ENCODE measurements at regions not wholly inside any gene's neighbourhood (a gene's known extent, or its start where the extent isn't known, plus 50 kb on each side); places are given as distances from the start of the nearest gene placed in this dataset.

DNA sequence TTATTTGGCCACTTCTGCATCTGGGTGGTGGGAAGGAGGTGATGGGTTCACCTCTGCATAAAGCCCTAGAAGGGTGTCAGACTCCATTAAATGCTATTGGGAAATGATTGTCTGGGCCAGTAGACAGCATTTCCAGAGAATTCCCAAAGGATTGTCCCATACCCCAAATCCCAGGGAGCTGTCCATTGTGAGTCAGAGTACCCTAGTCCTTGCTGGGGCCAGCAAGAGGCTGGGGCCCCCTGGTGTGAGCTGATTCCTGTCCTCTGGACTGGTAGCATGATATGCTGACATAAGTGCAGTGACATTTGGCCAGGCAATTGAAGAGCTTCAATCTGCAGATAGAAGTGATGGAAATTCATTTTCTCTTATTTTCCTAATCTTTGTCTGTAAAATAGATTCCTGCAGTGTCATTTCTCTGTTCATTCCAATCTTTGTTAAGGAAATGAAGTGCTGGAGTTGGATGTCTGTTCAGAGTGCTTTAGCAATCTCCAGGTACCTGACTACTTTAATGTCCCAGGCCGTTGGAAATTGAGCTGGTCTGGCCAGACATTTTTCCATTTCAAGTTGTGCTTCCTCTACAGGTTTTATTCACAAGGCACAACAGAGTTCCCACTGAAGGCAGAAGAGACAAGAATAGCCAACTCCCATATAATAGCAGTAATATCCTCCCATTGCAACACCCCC, 91.2 kb downstream of the RPLP1 start:
- no peak for DNase-seq (ENCODE audit: low spot score)
- H3K4me3 ChIP-seq: no peak overlapping the region
- H3K27ac ChIP-seq: no peak overlapping the region
- TF ChIP-seq CTCF (IDR thresholded peaks at IDR 0.05): no peak

- DNase-seq (ENCODE audit: low spot score): no peak
- TF ChIP-seq CTCF (IDR thresholded peaks at IDR 0.05): no peak
- Histone ChIP-seq H3K27ac (no peak overlapping the region), H3K4me3 (no peak overlapping the region)
Observed at GRCh38 chr15:69544365-69545113, 91.9 kb downstream of the RPLP1 start.

DNA sequence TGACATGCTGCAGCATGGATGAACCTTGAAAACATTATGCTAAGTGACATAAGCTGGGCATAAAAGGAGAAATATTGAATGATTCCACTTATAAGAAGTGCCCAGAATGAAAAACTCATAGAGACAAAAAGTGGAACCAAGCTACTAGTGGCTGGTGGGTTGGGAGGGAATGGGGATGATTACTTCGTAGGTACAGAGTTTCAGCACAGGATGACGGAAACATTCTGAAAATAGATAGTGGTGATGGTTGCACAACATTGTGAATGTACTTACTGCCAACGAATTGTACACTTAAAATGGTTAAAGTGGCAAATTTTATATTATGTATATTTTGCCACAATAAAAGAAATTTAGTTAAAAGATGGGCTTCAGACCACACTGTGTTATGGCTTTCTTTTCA, 93.6 kb downstream of the RPLP1 start:
- Histone ChIP-seq H3K27ac (no peak overlapping the region), H3K4me3 (no peak overlapping the region)
- no peak for TF ChIP-seq CTCF (IDR thresholded peaks at IDR 0.05)
- DNase-seq (ENCODE audit: low spot score): no peak

GRCh38 chr15:69548395-69549180, 96.0 kb downstream of the RPLP1 start:
- TF ChIP-seq CTCF (IDR thresholded peaks at IDR 0.05): no peak
- Histone ChIP-seq H3K27ac (peak overlapping the region in 1 of 2 donors; percentile 73), H3K4me3 (no peak overlapping the region)
- no peak for DNase-seq (ENCODE audit: low spot score)

GRCh38 chr15:69551391-69552056, 98.9 kb downstream of the RPLP1 start:
- TF ChIP-seq CTCF (IDR thresholded peaks at IDR 0.05): no peak
- no peak overlapping the region for H3K4me3 ChIP-seq
- H3K27ac ChIP-seq: no peak overlapping the region
- DNase-seq (ENCODE audit: low spot score): no peak

DNA sequence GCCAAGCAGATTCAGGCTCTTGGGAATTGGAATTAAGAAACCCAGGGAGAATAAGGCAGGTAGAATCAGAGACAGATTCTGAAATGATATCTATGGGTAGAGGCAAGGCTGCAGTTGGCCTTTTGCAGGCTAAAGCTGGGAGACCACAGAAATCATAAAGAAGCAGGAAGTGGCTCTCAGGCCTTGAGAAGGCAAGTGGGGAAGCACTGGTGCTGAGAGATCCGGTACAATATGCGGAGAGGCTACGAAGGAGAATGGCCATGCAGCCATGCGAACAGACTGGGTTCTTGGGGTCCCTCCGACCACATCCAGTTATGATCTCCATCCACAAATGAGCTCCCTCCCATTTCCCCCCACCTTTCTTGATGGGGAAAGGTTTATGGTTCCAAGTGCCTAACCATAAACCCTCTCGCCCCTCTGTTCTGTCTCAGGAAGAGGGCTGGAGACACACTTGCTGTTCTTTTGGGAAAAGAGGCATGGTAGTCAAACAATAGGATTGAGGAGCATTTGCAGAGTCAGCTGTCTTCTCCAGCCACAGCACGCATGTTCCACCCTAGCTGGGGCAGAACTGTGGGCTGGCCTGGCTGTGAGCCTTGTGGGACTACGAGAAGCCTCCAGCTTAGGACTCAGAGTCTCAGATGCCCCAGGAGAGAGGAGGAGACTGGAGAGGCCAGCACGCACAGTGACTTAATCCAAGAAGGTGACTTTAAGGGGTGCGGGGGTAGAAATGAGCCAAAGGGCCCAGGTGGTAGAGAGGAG, 99.6 kb downstream of the RPLP1 start:
- Histone ChIP-seq H3K27ac (no peak overlapping the region), H3K4me3 (no peak overlapping the region)
- no peak for TF ChIP-seq CTCF (IDR thresholded peaks at IDR 0.05)
- DNase-seq (ENCODE audit: low spot score): no peak
